Hepatocyte (in vitro differentiated cells): ENCODE measurements at regions not wholly inside any gene's neighbourhood (a gene's known extent, or its start where the extent isn't known, plus 50 kb on each side); places are given as distances from the start of the nearest gene placed in this dataset.

Source experiments
- CTCF ChIP-seq: fragments of 200-600 bp; sonication (generic); IDR thresholded peaks from 2 replicates; pipeline ENCODE4 v1.5.1; 2016; ENCODE audit warnings: antibody characterized with exemption, mild to moderate bottlenecking; ENCODE audit not compliant: poor library complexity
- EZH2phosphoT487 ChIP-seq: fragments of 200-600 bp; sonication (generic); IDR thresholded peaks from one replicate; pipeline ENCODE4 v1.6.1; 2018; ENCODE audit warnings: antibody characterized with exemption, mild to moderate bottlenecking, low read depth, moderate library complexity; ENCODE audit not compliant: unreplicated experiment, severe bottlenecking

GRCh38 chr3:191737742-191738141 lies 276.8 kb downstream of the PYDC2 start:
- TF ChIP-seq EZH2phosphoT487 (no peak), CTCF (no peak)
